WTC11 (cell line): ENCODE measurements at regions not wholly inside any gene's neighbourhood (a gene's known extent, or its start where the extent isn't known, plus 50 kb on each side); places are given as distances from the start of the nearest gene placed in this dataset.

Experiments used
- ATF3 ChIP-seq: sonication (generic); formaldehyde crosslinking; conservative IDR thresholded peaks from 2 replicates; pipeline ENCODE4 v1.8.1; 2022; ENCODE audit warnings: mild to moderate bottlenecking, missing genetic modification reagents
- ETV6 ChIP-seq: sonication (generic); formaldehyde crosslinking; IDR thresholded peaks from 2 replicates; pipeline ENCODE4 v1.8.1; 2022; ENCODE audit warnings: mild to moderate bottlenecking, missing genetic modification reagents
- MLX ChIP-seq: sonication (generic); formaldehyde crosslinking; IDR thresholded peaks from 2 replicates; pipeline ENCODE4 v1.8.1; 2023; ENCODE audit warnings: mild to moderate bottlenecking, missing genetic modification reagents, moderate library complexity
- NR2C2 ChIP-seq: sonication (generic); formaldehyde crosslinking; IDR thresholded peaks from 2 replicates; pipeline ENCODE4 v1.8.0; 2022; ENCODE audit warnings: mild to moderate bottlenecking, missing genetic modification reagents
- PREB ChIP-seq: sonication (generic); formaldehyde crosslinking; IDR thresholded peaks from 2 replicates; pipeline ENCODE4 v1.8.1; 2022; ENCODE audit warnings: mild to moderate bottlenecking, missing genetic modification reagents, moderate library complexity, borderline replicate concordance
- ZBTB21 ChIP-seq: sonication (generic); formaldehyde crosslinking; IDR thresholded peaks from 2 replicates; pipeline ENCODE4 v1.8.1; 2023; ENCODE audit warnings: mild to moderate bottlenecking, missing genetic modification reagents, borderline replicate concordance
- ZNF416 ChIP-seq: fragments of 250-450 bp; sonication (Bioruptor Pico); IDR thresholded peaks from 2 replicates; pipeline ENCODE4 v1.9.0; 2021; ENCODE audit warnings: mild to moderate bottlenecking, inconsistent platforms
- TF ChIP-seq, protein P1 (sequence below): fragments of 200-600 bp; IDR thresholded peaks from 2 replicates; pipeline ENCODE4 v1.8.0; 2022; ENCODE audit warnings: antibody characterized with exemption
- TF ChIP-seq, protein P2 (sequence below): sonication (generic); formaldehyde crosslinking; IDR thresholded peaks from 2 replicates; pipeline ENCODE4 v1.8.1; 2022; ENCODE audit warnings: low read depth, missing genetic modification reagents, borderline replicate concordance
- TF ChIP-seq, protein P3 (sequence below): fragments of 250-450 bp; sonication (Bioruptor Pico); IDR thresholded peaks from 2 replicates; pipeline ENCODE4 v1.9.0; 2021; ENCODE audit warnings: moderate library complexity, mild to moderate bottlenecking, inconsistent platforms, borderline replicate concordance

GRCh38 chr11:64490562-64491216, 65.1 kb upstream of the SLC22A11 start:
- no peak for TF ChIP-seq ETV6 (CRISPR knock-in tag)
- TF ChIP-seq, protein P1, sequence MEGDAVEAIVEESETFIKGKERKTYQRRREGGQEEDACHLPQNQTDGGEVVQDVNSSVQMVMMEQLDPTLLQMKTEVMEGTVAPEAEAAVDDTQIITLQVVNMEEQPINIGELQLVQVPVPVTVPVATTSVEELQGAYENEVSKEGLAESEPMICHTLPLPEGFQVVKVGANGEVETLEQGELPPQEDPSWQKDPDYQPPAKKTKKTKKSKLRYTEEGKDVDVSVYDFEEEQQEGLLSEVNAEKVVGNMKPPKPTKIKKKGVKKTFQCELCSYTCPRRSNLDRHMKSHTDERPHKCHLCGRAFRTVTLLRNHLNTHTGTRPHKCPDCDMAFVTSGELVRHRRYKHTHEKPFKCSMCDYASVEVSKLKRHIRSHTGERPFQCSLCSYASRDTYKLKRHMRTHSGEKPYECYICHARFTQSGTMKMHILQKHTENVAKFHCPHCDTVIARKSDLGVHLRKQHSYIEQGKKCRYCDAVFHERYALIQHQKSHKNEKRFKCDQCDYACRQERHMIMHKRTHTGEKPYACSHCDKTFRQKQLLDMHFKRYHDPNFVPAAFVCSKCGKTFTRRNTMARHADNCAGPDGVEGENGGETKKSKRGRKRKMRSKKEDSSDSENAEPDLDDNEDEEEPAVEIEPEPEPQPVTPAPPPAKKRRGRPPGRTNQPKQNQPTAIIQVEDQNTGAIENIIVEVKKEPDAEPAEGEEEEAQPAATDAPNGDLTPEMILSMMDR = no peak
- no peak for TF ChIP-seq MLX
- no peak for TF ChIP-seq PREB
- no peak for TF ChIP-seq NR2C2
- no peak for TF ChIP-seq ATF3 (CRISPR knock-in tag)
- TF ChIP-seq, protein P2, sequence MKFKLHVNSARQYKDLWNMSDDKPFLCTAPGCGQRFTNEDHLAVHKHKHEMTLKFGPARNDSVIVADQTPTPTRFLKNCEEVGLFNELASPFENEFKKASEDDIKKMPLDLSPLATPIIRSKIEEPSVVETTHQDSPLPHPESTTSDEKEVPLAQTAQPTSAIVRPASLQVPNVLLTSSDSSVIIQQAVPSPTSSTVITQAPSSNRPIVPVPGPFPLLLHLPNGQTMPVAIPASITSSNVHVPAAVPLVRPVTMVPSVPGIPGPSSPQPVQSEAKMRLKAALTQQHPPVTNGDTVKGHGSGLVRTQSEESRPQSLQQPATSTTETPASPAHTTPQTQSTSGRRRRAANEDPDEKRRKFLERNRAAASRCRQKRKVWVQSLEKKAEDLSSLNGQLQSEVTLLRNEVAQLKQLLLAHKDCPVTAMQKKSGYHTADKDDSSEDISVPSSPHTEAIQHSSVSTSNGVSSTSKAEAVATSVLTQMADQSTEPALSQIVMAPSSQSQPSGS (CRISPR knock-in tag) = no peak
- TF ChIP-seq, protein P3, sequence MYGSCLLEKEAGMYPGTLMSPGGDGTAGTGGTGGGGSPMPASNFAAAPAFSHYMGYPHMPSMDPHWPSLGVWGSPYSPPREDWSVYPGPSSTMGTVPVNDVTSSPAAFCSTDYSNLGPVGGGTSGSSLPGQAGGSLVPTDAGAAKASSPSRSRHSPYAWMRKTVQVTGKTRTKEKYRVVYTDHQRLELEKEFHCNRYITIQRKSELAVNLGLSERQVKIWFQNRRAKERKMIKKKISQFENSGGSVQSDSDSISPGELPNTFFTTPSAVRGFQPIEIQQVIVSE (CRISPR knock-in tag) = no peak
- TF ChIP-seq ZBTB21 = no peak
- no peak for TF ChIP-seq ZNF416
